ENCODE measurements at regions not wholly inside any gene's neighbourhood (a gene's known extent, or its start where the extent isn't known, plus 50 kb on each side); places are given as distances from the start of the nearest gene placed in this dataset.

DNA sequence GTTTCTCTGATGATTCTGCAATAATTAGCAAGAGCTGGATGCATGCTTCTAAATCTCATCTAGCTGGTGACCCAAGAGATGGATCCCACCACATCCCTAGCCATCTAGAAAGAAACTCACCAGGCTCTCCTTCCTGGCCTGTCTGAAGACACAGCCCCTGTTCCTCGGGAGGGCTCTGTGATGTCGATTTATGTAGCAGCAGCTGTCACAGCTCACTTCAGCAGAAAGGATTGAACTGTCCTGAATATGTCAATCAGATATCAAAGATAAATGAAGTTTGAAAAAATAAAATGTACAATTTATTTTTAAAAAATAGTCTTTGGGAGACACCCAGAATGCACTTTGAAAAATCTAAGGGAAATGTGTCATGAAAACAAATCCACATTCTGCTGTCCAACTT, 67.3 kb upstream of the TSHZ2 start:
- TF ChIP-seq, protein P1, sequence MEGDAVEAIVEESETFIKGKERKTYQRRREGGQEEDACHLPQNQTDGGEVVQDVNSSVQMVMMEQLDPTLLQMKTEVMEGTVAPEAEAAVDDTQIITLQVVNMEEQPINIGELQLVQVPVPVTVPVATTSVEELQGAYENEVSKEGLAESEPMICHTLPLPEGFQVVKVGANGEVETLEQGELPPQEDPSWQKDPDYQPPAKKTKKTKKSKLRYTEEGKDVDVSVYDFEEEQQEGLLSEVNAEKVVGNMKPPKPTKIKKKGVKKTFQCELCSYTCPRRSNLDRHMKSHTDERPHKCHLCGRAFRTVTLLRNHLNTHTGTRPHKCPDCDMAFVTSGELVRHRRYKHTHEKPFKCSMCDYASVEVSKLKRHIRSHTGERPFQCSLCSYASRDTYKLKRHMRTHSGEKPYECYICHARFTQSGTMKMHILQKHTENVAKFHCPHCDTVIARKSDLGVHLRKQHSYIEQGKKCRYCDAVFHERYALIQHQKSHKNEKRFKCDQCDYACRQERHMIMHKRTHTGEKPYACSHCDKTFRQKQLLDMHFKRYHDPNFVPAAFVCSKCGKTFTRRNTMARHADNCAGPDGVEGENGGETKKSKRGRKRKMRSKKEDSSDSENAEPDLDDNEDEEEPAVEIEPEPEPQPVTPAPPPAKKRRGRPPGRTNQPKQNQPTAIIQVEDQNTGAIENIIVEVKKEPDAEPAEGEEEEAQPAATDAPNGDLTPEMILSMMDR (IDR thresholded peaks at IDR 0.05; ENCODE audit: low read depth, low read length): no peak
- DNase-seq (ENCODE audit: low read depth, low spot score): no peak
- H3K4me3 ChIP-seq (ENCODE audit: low read depth, low read length): no peak overlapping the region
- in situ Hi-C loops (cut with HindIII; ENCODE audit: low sequenced_read_pairs): no loop called here

DNA sequence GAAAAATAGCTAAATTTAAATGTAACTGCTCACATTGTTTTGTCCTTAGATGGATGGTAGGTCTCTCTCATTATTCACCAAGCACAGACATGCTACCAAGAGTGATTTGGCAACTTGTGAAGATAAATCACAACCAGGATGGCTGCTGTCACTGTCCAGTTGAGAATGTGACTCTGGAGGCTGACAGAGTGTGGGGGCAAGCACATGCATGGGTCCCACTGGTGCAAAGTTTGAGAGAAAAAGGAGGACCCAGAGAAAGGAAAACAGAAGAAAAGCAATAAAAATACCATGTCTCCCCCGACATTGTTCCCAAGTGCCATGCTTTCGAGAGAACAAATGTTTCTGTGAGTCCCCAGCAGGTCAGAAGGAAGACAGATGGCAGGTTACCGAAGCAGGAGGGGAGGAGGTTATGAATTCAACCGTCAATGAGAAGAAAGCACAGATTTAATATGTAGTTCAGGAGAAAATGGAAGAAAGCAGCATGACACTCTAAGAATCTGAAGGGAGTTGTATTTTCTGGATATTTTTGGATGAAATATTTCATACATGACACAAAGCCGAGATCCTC, 73.0 kb upstream of the TSHZ2 start:
- DNase-seq (ENCODE audit: low read depth, low spot score): no peak
- in situ Hi-C loops (cut with HindIII; ENCODE audit: low sequenced_read_pairs): no loop called here
- TF ChIP-seq, protein P1 (IDR thresholded peaks at IDR 0.05; ENCODE audit: low read depth, low read length): no peak
- no peak overlapping the region for H3K4me3 ChIP-seq (ENCODE audit: low read depth, low read length)

DNA sequence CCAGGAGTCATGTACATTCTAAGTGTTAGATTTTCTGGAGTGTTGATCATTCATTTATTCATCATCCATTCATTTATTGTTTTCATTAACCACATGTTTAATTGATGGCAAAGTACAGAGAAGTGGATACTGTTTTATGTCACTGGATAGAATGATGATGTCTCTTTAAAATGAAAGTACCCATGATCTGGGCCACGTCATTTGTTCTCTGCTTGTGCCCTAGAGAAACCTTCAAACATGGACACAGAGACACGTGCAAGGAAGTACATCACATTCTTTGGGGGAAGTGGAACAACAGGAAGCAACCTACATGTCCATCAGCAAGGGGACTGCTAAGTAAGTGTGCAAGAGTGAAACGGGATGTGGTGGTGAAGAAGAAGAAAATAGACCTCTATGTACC, 75.8 kb upstream of the TSHZ2 start:
- in situ Hi-C loops (cut with HindIII; ENCODE audit: low sequenced_read_pairs): no loop called here
- H3K4me3 ChIP-seq (ENCODE audit: low read depth, low read length): no peak overlapping the region
- TF ChIP-seq, protein P1 (IDR thresholded peaks at IDR 0.05; ENCODE audit: low read depth, low read length): no peak
- no peak for DNase-seq (ENCODE audit: low read depth, low spot score)

DNA sequence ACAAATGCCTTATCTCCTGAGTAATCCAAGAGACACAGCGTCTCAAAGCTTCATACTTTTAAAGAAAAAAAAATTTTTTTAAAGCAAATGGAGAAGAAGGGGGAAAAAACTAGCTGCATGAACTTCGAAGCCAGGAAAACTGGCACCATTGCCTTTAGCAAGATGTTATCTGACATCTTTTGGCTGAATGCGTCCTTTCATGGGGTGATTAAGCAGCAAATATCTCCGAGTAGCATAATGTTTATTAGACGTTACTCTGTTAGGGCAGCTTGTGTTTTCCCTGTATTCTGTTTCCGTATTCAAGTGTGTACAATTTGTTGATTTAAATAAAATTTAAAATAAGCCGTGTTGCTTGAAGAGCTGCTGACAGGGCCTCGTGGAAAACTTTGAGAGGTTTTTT, 76.5 kb upstream of the TSHZ2 start:
- H3K4me3 ChIP-seq (ENCODE audit: low read depth, low read length): no peak overlapping the region
- TF ChIP-seq, protein P1 (IDR thresholded peaks at IDR 0.05; ENCODE audit: low read depth, low read length): no peak
- in situ Hi-C loops (cut with HindIII; ENCODE audit: low sequenced_read_pairs): no loop called here
- DNase-seq (ENCODE audit: low read depth, low spot score): no peak

DNA sequence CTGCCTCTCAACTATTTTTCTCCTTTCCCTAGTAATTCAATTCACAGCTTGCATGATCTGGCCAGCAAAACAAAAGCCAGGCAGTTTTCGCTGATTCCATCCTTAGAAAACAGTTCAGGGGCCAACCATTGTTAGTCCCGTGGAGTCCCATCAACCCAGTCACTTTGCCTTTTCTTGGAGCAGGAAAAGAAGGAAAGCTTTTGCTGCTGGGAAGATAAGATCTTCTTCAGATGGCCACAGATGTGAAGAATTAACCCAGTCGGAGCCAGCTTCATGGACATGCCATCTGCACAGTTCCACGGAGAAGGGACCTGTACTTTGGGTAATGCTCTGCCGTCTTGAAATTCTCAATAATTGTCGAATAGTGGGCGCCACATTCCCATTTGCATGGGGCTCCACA, 76.9 kb upstream of the TSHZ2 start:
- DNase-seq (ENCODE audit: low read depth, low spot score): no peak
- TF ChIP-seq, protein P1 (IDR thresholded peaks at IDR 0.05; ENCODE audit: low read depth, low read length): no peak
- H3K4me3 ChIP-seq (ENCODE audit: low read depth, low read length): no peak overlapping the region
- in situ Hi-C loops (cut with HindIII; ENCODE audit: low sequenced_read_pairs): no loop called here

DNA sequence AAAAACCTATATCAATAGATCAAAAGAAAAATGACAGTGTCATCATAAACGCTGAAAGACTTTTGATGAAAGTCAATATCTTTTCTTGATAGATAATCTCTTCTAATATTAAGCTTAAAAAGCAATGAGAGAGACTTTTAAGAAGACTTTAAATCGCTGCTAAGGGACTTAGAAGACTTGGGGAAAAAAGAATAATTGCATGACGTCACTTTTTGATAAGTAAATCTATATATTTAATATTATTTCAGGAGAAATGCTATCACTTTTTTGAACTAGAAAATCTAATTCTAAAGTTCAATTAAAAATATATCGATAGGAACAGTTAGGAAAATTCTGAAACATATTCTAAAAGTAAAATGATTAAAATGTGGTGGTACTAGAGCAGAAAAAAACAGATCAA, 78.7 kb upstream of the TSHZ2 start:
- no peak overlapping the region for H3K4me3 ChIP-seq (ENCODE audit: low read depth, low read length)
- DNase-seq (ENCODE audit: low read depth, low spot score): no peak
- in situ Hi-C loops (cut with HindIII; ENCODE audit: low sequenced_read_pairs): no loop called here
- TF ChIP-seq, protein P1 (IDR thresholded peaks at IDR 0.05; ENCODE audit: low read depth, low read length): no peak

DNA sequence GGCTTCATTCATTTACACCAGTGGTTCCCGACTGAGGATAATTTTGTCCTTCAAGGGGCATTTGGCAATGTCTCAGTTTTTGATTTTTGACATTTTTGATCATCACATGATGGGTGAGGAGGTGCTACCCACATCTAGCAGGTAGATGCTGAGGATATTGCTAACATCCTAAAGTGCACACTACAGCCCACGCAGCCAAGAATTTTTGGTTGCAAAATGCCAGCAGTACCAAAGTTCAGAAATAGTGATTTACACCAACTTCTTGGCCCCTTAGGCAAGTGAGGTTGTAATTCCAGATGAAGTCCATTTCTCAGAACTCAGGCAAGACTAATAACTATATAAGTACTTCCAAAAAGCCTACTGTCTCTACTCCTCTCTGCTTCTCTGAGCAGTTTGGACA, 80.1 kb upstream of the TSHZ2 start:
- TF ChIP-seq, protein P1 (IDR thresholded peaks at IDR 0.05; ENCODE audit: low read depth, low read length): no peak
- no peak overlapping the region for H3K4me3 ChIP-seq (ENCODE audit: low read depth, low read length)
- DNase-seq (ENCODE audit: low read depth, low spot score): no peak
- in situ Hi-C loops (cut with HindIII; ENCODE audit: low sequenced_read_pairs): no loop called here

Data from astrocyte of the spinal cord (primary cell).